Fibroblast of lung (primary cell): ENCODE measurements at regions not wholly inside any gene's neighbourhood (a gene's known extent, or its start where the extent isn't known, plus 50 kb on each side); places are given as distances from the start of the nearest gene placed in this dataset.
A peak's percentile ranks its signal among the peaks of the same experiment; 100 is the strongest.

Experiments
- DNase-seq, 2 donors: peaks; one replicate each; pipeline versions ENCODE4 v3.0.0 to v3.0.0-alpha.2; 2010; ENCODE audit warnings: low read depth in 2 of 2
- H2AFZ ChIP-seq: 2 replicates; pipeline ENCODE4 v1.5.1; 2012; ENCODE audit warnings: low read length, control low read depth, inconsistent platforms
- H3K27ac ChIP-seq: 2 replicates; pipeline ENCODE4 v1.5.1; 2011; ENCODE audit warnings: low read length, control low read depth; ENCODE audit not compliant: insufficient read depth
- H3K27me3 ChIP-seq: 2 replicates; pipeline ENCODE4 v1.5.1; 2011; ENCODE audit warnings: mild to moderate bottlenecking, low read length; ENCODE audit not compliant: control insufficient read depth, insufficient read depth
- H3K36me3 ChIP-seq: 2 replicates; pipeline ENCODE4 v1.5.1; 2011; ENCODE audit warnings: low read length; ENCODE audit not compliant: control insufficient read depth, insufficient read depth
- H3K4me1 ChIP-seq: 2 replicates; pipeline ENCODE4 v1.5.1; 2011; ENCODE audit warnings: low read length; ENCODE audit not compliant: control insufficient read depth, insufficient read depth; ENCODE audit errors: extremely low read depth
- H3K4me2 ChIP-seq: 2 replicates; pipeline ENCODE4 v1.5.1; 2011; ENCODE audit warnings: low read length, control low read depth; ENCODE audit not compliant: insufficient read depth; ENCODE audit errors: extremely low read depth
- H3K4me3 ChIP-seq, 4 experiments: fragments of 200-600 bp in 1 of 4; sonication (generic) in 1 of 4; replicated peaks in 1 of 4; 2 replicates each; pipeline ENCODE4 v1.5.1; 2011 to 2016; ENCODE audit warnings: low read length in 4 of 4, low read depth in 3 of 4, mild to moderate bottlenecking in 3 of 4, control low read depth in 2 of 4, inconsistent platforms in 1 of 4, mixed read lengths in 1 of 4; ENCODE audit not compliant: insufficient read depth in 1 of 4; ENCODE audit errors: control extremely low read depth in 1 of 4
- H3K79me2 ChIP-seq: 2 replicates; pipeline ENCODE4 v1.5.1; 2012; ENCODE audit warnings: mild to moderate bottlenecking, low read length, inconsistent platforms; ENCODE audit not compliant: control insufficient read depth, insufficient read depth
- H3K9ac ChIP-seq: 2 replicates; pipeline ENCODE4 v1.5.1; 2011; ENCODE audit warnings: mild to moderate bottlenecking, low read length, control low read depth; ENCODE audit not compliant: insufficient read depth
- H3K9me3 ChIP-seq: 2 replicates; pipeline ENCODE4 v1.5.1; 2012; ENCODE audit warnings: low read depth, low read length; ENCODE audit not compliant: control insufficient read depth, insufficient read depth
- H4K20me1 ChIP-seq: 2 replicates; pipeline ENCODE4 v1.5.1; 2011; ENCODE audit warnings: low read length; ENCODE audit not compliant: control insufficient read depth, insufficient read depth; ENCODE audit errors: extremely low read depth
- EZH2 ChIP-seq: IDR thresholded peaks from 2 replicates; pipeline ENCODE4 v1.5.1; 2012; ENCODE audit warnings: low read length, control low read depth, mild to moderate bottlenecking; ENCODE audit errors: missing control alignments
- TF ChIP-seq, protein P1 (sequence below), 2 donors: IDR thresholded peaks in 1 of 2; conservative IDR thresholded peaks in 1 of 2; 1 replicate in 1 of 2; 2 replicates in 1 of 2; pipeline ENCODE4 v1.5.1; 2011 to 2012; ENCODE audit warnings: low read length in 2 of 2, control low read depth in 1 of 2, inconsistent platforms in 1 of 2, low read depth in 1 of 2, mild to moderate bottlenecking in 1 of 2

- Histone ChIP-seq H3K4me2 (no peak overlapping the region), H2AFZ (no peak overlapping the region), H3K4me1 (no peaks in the 10 kb centered on the region), H3K36me3 (no peaks in the 10 kb centered on the region), H3K9me3 (no peaks in the 10 kb centered on the region), H4K20me1 (no peaks in the 10 kb centered on the region), H3K79me2 (no peaks in the 10 kb centered on the region), H3K9ac (no peak overlapping the region), H3K4me3 (no peak overlapping the region), H3K27me3 (no peaks in the 10 kb centered on the region), H3K27ac (no peak overlapping the region)
- no peak for DNase-seq
- TF ChIP-seq, protein P1, sequence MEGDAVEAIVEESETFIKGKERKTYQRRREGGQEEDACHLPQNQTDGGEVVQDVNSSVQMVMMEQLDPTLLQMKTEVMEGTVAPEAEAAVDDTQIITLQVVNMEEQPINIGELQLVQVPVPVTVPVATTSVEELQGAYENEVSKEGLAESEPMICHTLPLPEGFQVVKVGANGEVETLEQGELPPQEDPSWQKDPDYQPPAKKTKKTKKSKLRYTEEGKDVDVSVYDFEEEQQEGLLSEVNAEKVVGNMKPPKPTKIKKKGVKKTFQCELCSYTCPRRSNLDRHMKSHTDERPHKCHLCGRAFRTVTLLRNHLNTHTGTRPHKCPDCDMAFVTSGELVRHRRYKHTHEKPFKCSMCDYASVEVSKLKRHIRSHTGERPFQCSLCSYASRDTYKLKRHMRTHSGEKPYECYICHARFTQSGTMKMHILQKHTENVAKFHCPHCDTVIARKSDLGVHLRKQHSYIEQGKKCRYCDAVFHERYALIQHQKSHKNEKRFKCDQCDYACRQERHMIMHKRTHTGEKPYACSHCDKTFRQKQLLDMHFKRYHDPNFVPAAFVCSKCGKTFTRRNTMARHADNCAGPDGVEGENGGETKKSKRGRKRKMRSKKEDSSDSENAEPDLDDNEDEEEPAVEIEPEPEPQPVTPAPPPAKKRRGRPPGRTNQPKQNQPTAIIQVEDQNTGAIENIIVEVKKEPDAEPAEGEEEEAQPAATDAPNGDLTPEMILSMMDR (conservative IDR thresholded peaks at IDR 0.05 in 1 of 2, IDR thresholded peaks at IDR 0.05 in 1 of 2; ENCODE audit: low read depth in 1 of 2, low read length in 2 of 2), result no peak
- no peak for TF ChIP-seq EZH2
Observed at GRCh38 chr5:52441768-52442167, 345.9 kb upstream of the ITGA1 start.

GRCh38 chr5:52443187-52443586 is 344.5 kb upstream of the ITGA1 start:
- Histone ChIP-seq H4K20me1 (no peaks in the 10 kb centered on the region), H3K27ac (no peak overlapping the region), H3K4me3 (no peak overlapping the region), H3K27me3 (no peaks in the 10 kb centered on the region), H3K36me3 (no peaks in the 10 kb centered on the region), H3K4me1 (no peaks in the 10 kb centered on the region), H2AFZ (no peak overlapping the region), H3K9ac (no peak overlapping the region), H3K79me2 (no peaks in the 10 kb centered on the region), H3K4me2 (no peak overlapping the region), H3K9me3 (no peaks in the 10 kb centered on the region)
- TF ChIP-seq EZH2, result no peak
- TF ChIP-seq, protein P1 (conservative IDR thresholded peaks at IDR 0.05 in 1 of 2, IDR thresholded peaks at IDR 0.05 in 1 of 2; ENCODE audit: low read depth in 1 of 2, low read length in 2 of 2), result no peak
- no peak for DNase-seq

- H3K27me3 ChIP-seq, result no peaks in the 10 kb centered on the region
- no peak overlapping the region for H3K4me2 ChIP-seq
- no peaks in the 10 kb centered on the region for H3K4me1 ChIP-seq
- TF ChIP-seq, protein P1 (conservative IDR thresholded peaks at IDR 0.05 in 1 of 2, IDR thresholded peaks at IDR 0.05 in 1 of 2; ENCODE audit: low read depth in 1 of 2, low read length in 2 of 2), result no peak
- no peak for TF ChIP-seq EZH2
- H3K79me2 ChIP-seq, result no peaks in the 10 kb centered on the region
- DNase-seq, result peak in 1 of 2 donors; percentile 0
- no peak overlapping the region for H3K4me3 ChIP-seq
- no peak overlapping the region for H3K27ac ChIP-seq
- no peaks in the 10 kb centered on the region for H4K20me1 ChIP-seq
- H3K9ac ChIP-seq, result no peak overlapping the region
- no peaks in the 10 kb centered on the region for H3K9me3 ChIP-seq
- H3K36me3 ChIP-seq, result no peaks in the 10 kb centered on the region
- H2AFZ ChIP-seq, result no peak overlapping the region
Observed at GRCh38 chr5:52448111-52448510, 339.6 kb upstream of the ITGA1 start.
